ENCODE measurements at regions not wholly inside any gene's neighbourhood (a gene's known extent, or its start where the extent isn't known, plus 50 kb on each side); places are given as distances from the start of the nearest gene placed in this dataset.

- DNase-seq = no peak
Observed at GRCh38 chr18:43578211-43578610, 300.9 kb upstream of the SYT4 start.

GRCh38 chr18:43578706-43579105 is 301.4 kb upstream of the SYT4 start:
- no peak for DNase-seq

GRCh38 chr18:43581936-43582519 is 304.7 kb upstream of the SYT4 start:
- no peak for DNase-seq

GRCh38 chr18:43587538-43588153 is 310.4 kb upstream of the SYT4 start:
- DNase-seq = peak; percentile 56 to 70

- DNase-seq = no peak
Observed at GRCh38 chr18:43588838-43589237, 311.5 kb upstream of the SYT4 start.

GRCh38 chr18:43589611-43590151 is 312.4 kb upstream of the SYT4 start:
- no peak for DNase-seq

- DNase-seq = peak; percentile 64 to 83
Observed at GRCh38 chr18:43590182-43590903, 313.1 kb upstream of the SYT4 start.

GRCh38 chr18:43592269-43592668 is 315.0 kb upstream of the SYT4 start:
- DNase-seq = no peak

- DNase-seq = peak; percentile 31 to 57
Observed at GRCh38 chr18:43596105-43596712, 318.9 kb upstream of the SYT4 start.

GRCh38 chr18:43601432-43601831 is 324.1 kb upstream of the SYT4 start:
- no peak for DNase-seq

GRCh38 chr18:43605224-43605623 is 327.9 kb upstream of the SYT4 start:
- no peak for DNase-seq

- DNase-seq = peak; percentile 96
Observed at GRCh38 chr18:43606795-43607194, 329.5 kb upstream of the SYT4 start.

- peak; percentile 11 to 34 for DNase-seq
Observed at GRCh38 chr18:43620936-43621335, 343.6 kb upstream of the SYT4 start.

GRCh38 chr18:43622024-43622423 is 344.7 kb upstream of the SYT4 start:
- no peak for DNase-seq

GRCh38 chr18:43625582-43625981 is 348.3 kb upstream of the SYT4 start:
- DNase-seq = no peak

GRCh38 chr18:43627848-43628530 is 350.7 kb upstream of the SYT4 start:
- DNase-seq = no peak

GRCh38 chr18:43634994-43635393 is 357.7 kb upstream of the SYT4 start:
- no peak for DNase-seq

- DNase-seq = no peak
Observed at GRCh38 chr18:43635397-43635796, 358.1 kb upstream of the SYT4 start.

- no peak for DNase-seq
Observed at GRCh38 chr18:43642727-43643330, 365.5 kb upstream of the SYT4 start.

- no peak for DNase-seq
Observed at GRCh38 chr18:43648002-43648401, 370.7 kb upstream of the SYT4 start.

GRCh38 chr18:43649649-43650357 is 372.5 kb upstream of the SYT4 start:
- no peak for DNase-seq

- no peak for DNase-seq
Observed at GRCh38 chr18:43650426-43650825, 373.1 kb upstream of the SYT4 start.
